ENCODE measurements at regions not wholly inside any gene's neighbourhood (a gene's known extent, or its start where the extent isn't known, plus 50 kb on each side); places are given as distances from the start of the nearest gene placed in this dataset.

DNA sequence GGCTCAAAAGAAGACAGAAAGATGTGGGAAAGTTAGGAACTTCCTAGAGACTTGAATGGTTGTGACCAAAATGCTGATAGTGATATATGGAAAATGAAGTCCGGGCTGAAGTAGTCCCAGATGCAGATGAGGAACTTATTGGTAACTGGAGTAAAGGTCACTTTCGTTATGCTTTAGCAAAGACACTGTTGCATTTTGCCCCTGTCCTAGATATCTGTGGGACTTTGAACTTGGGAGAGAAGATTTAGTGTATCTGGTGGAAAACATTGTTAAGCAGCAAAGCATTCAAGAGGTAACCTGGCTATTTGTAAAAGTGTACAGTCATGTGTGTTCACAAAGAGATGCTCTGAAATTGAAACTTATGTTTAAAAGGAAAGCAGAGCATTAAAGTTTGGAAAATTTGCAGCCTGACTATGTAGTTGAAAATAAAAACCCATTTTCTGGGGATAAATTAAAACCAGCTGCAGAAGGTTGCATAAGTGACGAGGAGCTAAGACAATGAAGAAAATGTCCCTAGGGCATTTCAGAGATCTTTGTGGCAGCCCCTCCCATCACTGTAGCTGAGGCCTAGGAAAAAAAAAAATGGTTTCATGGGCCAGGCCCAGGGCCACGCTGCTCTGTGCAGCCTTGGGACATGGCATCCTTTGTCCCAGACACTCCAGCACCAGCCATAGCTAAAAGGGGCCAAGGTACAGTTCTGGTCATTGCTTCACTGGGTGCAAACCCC, 1692.2 kb downstream of the HACE1 start:
- CTCF ChIA-PET (ENCODE audit: partially characterized antibody) = no interaction called here
- no peak overlapping the region for H3K56ac ChIP-seq (replicated peaks; ENCODE audit: insufficient read length, low read depth, low read length)
- H3K9me3 ChIP-seq (ENCODE audit: insufficient read depth in 2 of 2, low read depth in 1 of 2, low read length in 1 of 2) = no peaks in the 10 kb centered on the region
- H4K5ac ChIP-seq (ENCODE audit: insufficient read length, low read depth, low read length) = no peak overlapping the region
- POLR2A ChIA-PET (ENCODE audit: partially characterized antibody) = no interaction called here
- H2BK120ac ChIP-seq (replicated peaks; ENCODE audit: low read depth, low read length) = no peak overlapping the region
- H3K23me2 ChIP-seq (ENCODE audit: low read depth, low read length) = no peaks in the 10 kb centered on the region
- no peak overlapping the region for H2BK5ac ChIP-seq (ENCODE audit: low read depth, low read length)
- no peak overlapping the region for H3K27ac ChIP-seq (ENCODE audit: low read depth, low read length)
- no peak overlapping the region for H2BK20ac ChIP-seq (ENCODE audit: low read length)
- no peak overlapping the region for H3K18ac ChIP-seq (ENCODE audit: extremely low read depth, low read length)
- no peak overlapping the region for H3K14ac ChIP-seq (ENCODE audit: insufficient read length)
- H2BK12ac ChIP-seq (ENCODE audit: low read depth, low read length) = no peak overlapping the region
- no peak overlapping the region for H3K4ac ChIP-seq (replicated peaks; ENCODE audit: insufficient read length, low read depth, low read length)
- DNase-seq (ENCODE audit: low read depth in 1 of 2, low spot score in 2 of 2) (no peak), FAIRE-seq (no peak)
- H3K4me3 ChIP-seq (ENCODE audit: extremely low read depth in 1 of 4, insufficient read depth in 2 of 4, low read depth in 3 of 4, low read length in 4 of 4) = no peak overlapping the region
- H3K9ac ChIP-seq (replicated peaks in 1 of 4; ENCODE audit: extremely low read depth in 1 of 4, low read depth in 3 of 4, low read length in 3 of 4) = no peak overlapping the region
- no peak overlapping the region for H4K8ac ChIP-seq (ENCODE audit: extremely low read depth, insufficient read depth, low read length)
- H4K91ac ChIP-seq (replicated peaks; ENCODE audit: insufficient read length, low read length) = no peak overlapping the region
- H2BK15ac ChIP-seq (ENCODE audit: low read length) = no peak overlapping the region
- 92% methylated on average over 4 of the region's 4 CpGs; no CpG with 5 or more reads in 1 of the 2 experiments for WGBS, 2 experiments (ENCODE audit: extremely low coverage in 1 of 2, insufficient coverage in 1 of 2, insufficient read length in 1 of 2, insufficient replicate concordance in 2 of 2, low coverage in 1 of 2, low lambda C conversion rate in 2 of 2, missing lambda C conversion rate in 1 of 2)
- H3K4me1 ChIP-seq (replicated peaks in 1 of 4; ENCODE audit: control insufficient read depth in 3 of 4, insufficient read depth in 4 of 4, low read length in 3 of 4) = no peaks in the 10 kb centered on the region
- no peak overlapping the region for H3K23ac ChIP-seq (ENCODE audit: insufficient read length)
- no peaks in the 10 kb centered on the region for H3K36me3 ChIP-seq (ENCODE audit: control insufficient read depth in 2 of 4, insufficient read depth in 4 of 4, low read length in 3 of 4)
- no peaks in the 10 kb centered on the region for H3K79me1 ChIP-seq (ENCODE audit: low read depth, low read length)
- peaks cover 0 to 3% (median 0%) of the 10 kb centered on the region in 4 experiments; a peak in 1 of 7 replicates for H3K27me3 ChIP-seq (replicated peaks in 1 of 4; ENCODE audit: control insufficient read depth in 3 of 4, extremely low read depth in 1 of 4, insufficient read depth in 3 of 4, low read length in 3 of 4)
- no peaks in the 10 kb centered on the region for H3K79me2 ChIP-seq (ENCODE audit: control insufficient read depth in 1 of 2, insufficient read depth in 2 of 2, low read length in 2 of 2)
- no peak overlapping the region for H2AK5ac ChIP-seq (ENCODE audit: low read depth, low read length)
- H2AFZ ChIP-seq (ENCODE audit: low read length) = no peak overlapping the region
- H4K20me1 ChIP-seq (replicated peaks in 1 of 2; ENCODE audit: control insufficient read depth in 1 of 2, insufficient read depth in 2 of 2, low read length in 2 of 2) = no peaks in the 10 kb centered on the region
- no peak overlapping the region for H3K4me2 ChIP-seq (ENCODE audit: insufficient read depth in 1 of 2, low read depth in 2 of 2, low read length in 2 of 2)
- TF ChIP-seq TCF12 (IDR thresholded peaks at IDR 0.05; ENCODE audit: low read depth, low read length) (no peak), RXRA (IDR thresholded peaks at IDR 0.05; ENCODE audit: insufficient read depth, low read depth, low read length) (no peak), KDM5A (IDR thresholded peaks at IDR 0.05; ENCODE audit: low read length) (no peak), JUN (IDR thresholded peaks at IDR 0.05; ENCODE audit: low read depth, low read length) (no peak), ASH2L (IDR thresholded peaks at IDR 0.05; ENCODE audit: low read length) (no peak), SIRT6 (IDR thresholded peaks at IDR 0.05; ENCODE audit: low read length) (no peak), TEAD4 (IDR thresholded peaks at IDR 0.05; ENCODE audit: low read depth, low read length) (no peak), CHD1 (IDR thresholded peaks at IDR 0.05; ENCODE audit: low read depth, low read length) (no peak), EGR1 (IDR thresholded peaks at IDR 0.05; ENCODE audit: borderline replicate concordance, low read depth, low read length) (no peak), KDM4A (IDR thresholded peaks at IDR 0.05; ENCODE audit: low read depth, low read length, severe bottlenecking) (no peak), ZNF274 (IDR thresholded peaks at IDR 0.05; ENCODE audit: borderline replicate concordance, extremely low read depth, low read length) (no peak), CEBPB (IDR thresholded peaks at IDR 0.05; ENCODE audit: low read depth, low read length) (no peak)
- TF ChIP-seq, protein P1, sequence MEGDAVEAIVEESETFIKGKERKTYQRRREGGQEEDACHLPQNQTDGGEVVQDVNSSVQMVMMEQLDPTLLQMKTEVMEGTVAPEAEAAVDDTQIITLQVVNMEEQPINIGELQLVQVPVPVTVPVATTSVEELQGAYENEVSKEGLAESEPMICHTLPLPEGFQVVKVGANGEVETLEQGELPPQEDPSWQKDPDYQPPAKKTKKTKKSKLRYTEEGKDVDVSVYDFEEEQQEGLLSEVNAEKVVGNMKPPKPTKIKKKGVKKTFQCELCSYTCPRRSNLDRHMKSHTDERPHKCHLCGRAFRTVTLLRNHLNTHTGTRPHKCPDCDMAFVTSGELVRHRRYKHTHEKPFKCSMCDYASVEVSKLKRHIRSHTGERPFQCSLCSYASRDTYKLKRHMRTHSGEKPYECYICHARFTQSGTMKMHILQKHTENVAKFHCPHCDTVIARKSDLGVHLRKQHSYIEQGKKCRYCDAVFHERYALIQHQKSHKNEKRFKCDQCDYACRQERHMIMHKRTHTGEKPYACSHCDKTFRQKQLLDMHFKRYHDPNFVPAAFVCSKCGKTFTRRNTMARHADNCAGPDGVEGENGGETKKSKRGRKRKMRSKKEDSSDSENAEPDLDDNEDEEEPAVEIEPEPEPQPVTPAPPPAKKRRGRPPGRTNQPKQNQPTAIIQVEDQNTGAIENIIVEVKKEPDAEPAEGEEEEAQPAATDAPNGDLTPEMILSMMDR (IDR thresholded peaks at IDR 0.05; ENCODE audit: control extremely low read depth in 1 of 3, insufficient read depth in 1 of 3, low read depth in 1 of 3, low read length in 3 of 3) = no peak

Measured in H1 (cell line).